ENCODE measurements at regions not wholly inside any gene's neighbourhood (a gene's known extent, or its start where the extent isn't known, plus 50 kb on each side); places are given as distances from the start of the nearest gene placed in this dataset.

- TF ChIP-seq CTCF (IDR thresholded peaks at IDR 0.05), result no peak
- no peak for TF ChIP-seq POLR2A (IDR thresholded peaks at IDR 0.05)
- TF ChIP-seq EP300 (IDR thresholded peaks at IDR 0.05), result no peak
These were observed 183.6 kb upstream of the GMDS start for GRCh38 chr6:2429032-2429431.
